Fibroblast of lung (primary cell): ENCODE measurements at regions not wholly inside any gene's neighbourhood (a gene's known extent, or its start where the extent isn't known, plus 50 kb on each side); places are given as distances from the start of the nearest gene placed in this dataset.

Experiments used
- EZH2 ChIP-seq: IDR thresholded peaks from 2 replicates; pipeline ENCODE4 v1.5.1; 2012; ENCODE audit warnings: low read length, control low read depth, mild to moderate bottlenecking; ENCODE audit errors: missing control alignments
- TF ChIP-seq, protein P1 (sequence below), 2 donors: IDR thresholded peaks in 1 of 2; conservative IDR thresholded peaks in 1 of 2; 1 replicate in 1 of 2; 2 replicates in 1 of 2; pipeline ENCODE4 v1.5.1; 2011 to 2012; ENCODE audit warnings: low read length in 2 of 2, control low read depth in 1 of 2, inconsistent platforms in 1 of 2, low read depth in 1 of 2, mild to moderate bottlenecking in 1 of 2

DNA sequence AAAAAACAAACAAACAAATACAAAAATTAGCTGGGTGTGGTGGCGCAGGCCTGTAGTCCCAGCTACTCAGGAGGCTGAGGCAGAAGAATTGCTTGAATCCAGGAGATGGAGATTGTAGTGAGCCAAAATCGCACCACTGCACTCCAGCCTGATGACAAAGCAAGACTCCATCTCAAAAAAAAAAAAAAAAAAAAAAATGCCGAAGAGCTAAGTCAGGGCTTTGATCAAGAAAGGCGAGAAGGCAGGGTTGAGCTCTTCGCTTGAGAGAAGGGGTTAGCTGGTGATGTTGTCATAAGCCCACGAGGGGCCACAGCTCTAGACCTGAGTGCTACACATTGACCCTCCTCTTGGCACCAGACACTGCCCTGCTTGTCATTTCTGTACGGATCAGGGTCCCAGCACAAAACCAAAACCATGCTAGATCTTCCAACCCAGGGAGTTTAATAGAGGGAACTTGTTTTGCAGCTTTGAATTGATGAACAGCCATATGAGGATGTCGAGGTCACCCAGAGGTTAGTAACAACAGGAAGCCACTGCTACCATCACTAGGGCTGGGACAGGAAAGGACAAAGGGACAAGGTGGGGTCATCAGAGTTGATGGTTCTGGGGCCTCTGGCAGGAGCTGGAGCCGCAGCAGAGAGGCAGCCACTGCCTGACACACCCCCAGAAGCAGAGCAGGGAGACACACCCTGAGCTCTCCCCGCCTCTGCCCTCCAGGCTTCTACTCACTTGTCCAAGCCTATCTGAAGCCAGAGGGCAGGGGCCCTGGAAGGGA lies 122.7 kb downstream of the SNX5 start:
- TF ChIP-seq, protein P1, sequence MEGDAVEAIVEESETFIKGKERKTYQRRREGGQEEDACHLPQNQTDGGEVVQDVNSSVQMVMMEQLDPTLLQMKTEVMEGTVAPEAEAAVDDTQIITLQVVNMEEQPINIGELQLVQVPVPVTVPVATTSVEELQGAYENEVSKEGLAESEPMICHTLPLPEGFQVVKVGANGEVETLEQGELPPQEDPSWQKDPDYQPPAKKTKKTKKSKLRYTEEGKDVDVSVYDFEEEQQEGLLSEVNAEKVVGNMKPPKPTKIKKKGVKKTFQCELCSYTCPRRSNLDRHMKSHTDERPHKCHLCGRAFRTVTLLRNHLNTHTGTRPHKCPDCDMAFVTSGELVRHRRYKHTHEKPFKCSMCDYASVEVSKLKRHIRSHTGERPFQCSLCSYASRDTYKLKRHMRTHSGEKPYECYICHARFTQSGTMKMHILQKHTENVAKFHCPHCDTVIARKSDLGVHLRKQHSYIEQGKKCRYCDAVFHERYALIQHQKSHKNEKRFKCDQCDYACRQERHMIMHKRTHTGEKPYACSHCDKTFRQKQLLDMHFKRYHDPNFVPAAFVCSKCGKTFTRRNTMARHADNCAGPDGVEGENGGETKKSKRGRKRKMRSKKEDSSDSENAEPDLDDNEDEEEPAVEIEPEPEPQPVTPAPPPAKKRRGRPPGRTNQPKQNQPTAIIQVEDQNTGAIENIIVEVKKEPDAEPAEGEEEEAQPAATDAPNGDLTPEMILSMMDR (conservative IDR thresholded peaks at IDR 0.05 in 1 of 2, IDR thresholded peaks at IDR 0.05 in 1 of 2; ENCODE audit: low read depth in 1 of 2, low read length in 2 of 2) = no peak
- TF ChIP-seq EZH2 = no peak
